Suprapubic skin (tissue), 4 donors: ENCODE measurements at regions not wholly inside any gene's neighbourhood (a gene's known extent, or its start where the extent isn't known, plus 50 kb on each side); places are given as distances from the start of the nearest gene placed in this dataset.

ENCODE experiments used
- DNase-seq, 2 donors: peaks; one replicate each; pipeline ENCODE4 v3.0.0-alpha.2; 2019; ENCODE audit warnings: low spot score in 2 of 2
- H3K27ac ChIP-seq: fragments of 200-600 bp; sonication (generic); one replicate; pipeline ENCODE4 v1.5.1; 2019
- H3K27me3 ChIP-seq: fragments of 200-600 bp; sonication (generic); one replicate; pipeline ENCODE4 v1.5.1; 2019
- H3K36me3 ChIP-seq: fragments of 200-600 bp; sonication (generic); one replicate; pipeline ENCODE4 v1.5.1; 2019
- H3K4me1 ChIP-seq: fragments of 200-600 bp; sonication (generic); one replicate; pipeline ENCODE4 v1.5.1; 2019
- H3K4me3 ChIP-seq: fragments of 200-600 bp; sonication (generic); one replicate; pipeline ENCODE4 v1.5.1; 2019; ENCODE audit warnings: mild to moderate bottlenecking
- H3K9me3 ChIP-seq: fragments of 200-600 bp; sonication (generic); one replicate; pipeline ENCODE4 v1.5.1; 2019
- CTCF ChIP-seq, 2 donors: fragments of 200-600 bp in 1 of 2; fragments of 450-650 bp in 1 of 2; sonication (generic) in 1 of 2; IDR thresholded peaks; one replicate each; pipeline ENCODE4 v1.5.1; 2016 to 2019; ENCODE audit warnings: antibody characterized with exemption in 2 of 2, mild to moderate bottlenecking in 1 of 2, moderate library complexity in 1 of 2
- EP300 ChIP-seq: sonication (generic); formaldehyde crosslinking; IDR thresholded peaks from one replicate; pipeline ENCODE4 v1.6.1; 2017; ENCODE audit warnings: antibody characterized with exemption
- POLR2A ChIP-seq, 2 donors: fragments of 450-650 bp; IDR thresholded peaks; one replicate each; pipeline ENCODE4 v1.6.1; 2017; ENCODE audit warnings: antibody characterized with exemption in 2 of 2, mild to moderate bottlenecking in 2 of 2, moderate library complexity in 2 of 2
- POLR2AphosphoS5 ChIP-seq, 3 donors: sonication (generic); formaldehyde crosslinking; IDR thresholded peaks; one replicate each; pipeline ENCODE4 v1.6.1; 2017; ENCODE audit warnings: antibody characterized with exemption in 3 of 3
- WGBS: methylation state at CpG from one replicate; pipeline ENCODE4 v1.1.5; 2018; 5-methylcytosine and 5-hydroxymethylcytosine counted together

GRCh38 chr18:46377557-46377956 lies 273.4 kb downstream of the HAUS1 start:
- no peak for DNase-seq
- H3K27me3 ChIP-seq: no peaks in the 10 kb centered on the region
- 94% methylated on average over 1 of the region's 1 CpG for WGBS
- no peaks in the 10 kb centered on the region for H3K9me3 ChIP-seq
- no peaks in the 10 kb centered on the region for H3K4me1 ChIP-seq
- H3K27ac ChIP-seq: no peak overlapping the region
- H3K4me3 ChIP-seq: no peak overlapping the region
- no peaks in the 10 kb centered on the region for H3K36me3 ChIP-seq
- TF ChIP-seq CTCF (IDR thresholded peaks at IDR 0.05) (no peak), POLR2AphosphoS5 (IDR thresholded peaks at IDR 0.05) (no peak), POLR2A (IDR thresholded peaks at IDR 0.05) (no peak), EP300 (no peak)

- Histone ChIP-seq H3K4me3 (no peak overlapping the region), H3K4me1 (no peaks in the 10 kb centered on the region), H3K27me3 (no peaks in the 10 kb centered on the region), H3K9me3 (no peaks in the 10 kb centered on the region), H3K27ac (no peak overlapping the region), H3K36me3 (no peaks in the 10 kb centered on the region)
- TF ChIP-seq POLR2A (IDR thresholded peaks at IDR 0.05) (no peak), CTCF (IDR thresholded peaks at IDR 0.05) (no peak), POLR2AphosphoS5 (IDR thresholded peaks at IDR 0.05) (no peak), EP300 (no peak)
- 79% methylated on average over 12 of the region's 12 CpGs for WGBS
- DNase-seq: no peak
Measured at GRCh38 chr18:46378126-46378863, 274.1 kb downstream of the HAUS1 start.

GRCh38 chr18:46378864-46379207 lies 274.7 kb downstream of the HAUS1 start:
- H3K27ac ChIP-seq: no peak overlapping the region
- H3K9me3 ChIP-seq: no peaks in the 10 kb centered on the region
- H3K4me3 ChIP-seq: no peak overlapping the region
- H3K4me1 ChIP-seq: no peaks in the 10 kb centered on the region
- no peak for TF ChIP-seq EP300
- TF ChIP-seq POLR2AphosphoS5 (IDR thresholded peaks at IDR 0.05): no peak
- TF ChIP-seq CTCF (IDR thresholded peaks at IDR 0.05): no peak
- TF ChIP-seq POLR2A (IDR thresholded peaks at IDR 0.05): no peak
- H3K36me3 ChIP-seq: no peaks in the 10 kb centered on the region
- no peak for DNase-seq
- H3K27me3 ChIP-seq: no peaks in the 10 kb centered on the region
- 88% methylated on average over 3 of the region's 4 CpGs for WGBS

GRCh38 chr18:46379323-46379950 lies 275.3 kb downstream of the HAUS1 start:
- Histone ChIP-seq H3K36me3 (no peaks in the 10 kb centered on the region), H3K27me3 (no peaks in the 10 kb centered on the region), H3K27ac (no peak overlapping the region), H3K9me3 (no peaks in the 10 kb centered on the region), H3K4me3 (no peak overlapping the region), H3K4me1 (no peaks in the 10 kb centered on the region)
- WGBS: 82% methylated on average over 11 of the region's 11 CpGs
- TF ChIP-seq POLR2AphosphoS5 (IDR thresholded peaks at IDR 0.05) (no peak), CTCF (IDR thresholded peaks at IDR 0.05) (no peak), POLR2A (IDR thresholded peaks at IDR 0.05) (no peak), EP300 (no peak)
- no peak for DNase-seq

- peaks cover 26% of the 10 kb centered on the region for H3K4me1 ChIP-seq
- H3K27me3 ChIP-seq: no peaks in the 10 kb centered on the region
- TF ChIP-seq POLR2A (IDR thresholded peaks at IDR 0.05): no peak
- TF ChIP-seq POLR2AphosphoS5 (IDR thresholded peaks at IDR 0.05): no peak
- no peak for TF ChIP-seq EP300
- no peak for TF ChIP-seq CTCF (IDR thresholded peaks at IDR 0.05)
- H3K9me3 ChIP-seq: no peaks in the 10 kb centered on the region
- H3K4me3 ChIP-seq: no peak overlapping the region
- no peak for DNase-seq
- H3K27ac ChIP-seq: no peak overlapping the region
- no peaks in the 10 kb centered on the region for H3K36me3 ChIP-seq
- 75% methylated on average over 2 of the region's 2 CpGs for WGBS
Measured at GRCh38 chr18:46385124-46385523, 271.9 kb downstream of the LOXHD1 start.
